GM23338 (cell line): ENCODE measurements at regions not wholly inside any gene's neighbourhood (a gene's known extent, or its start where the extent isn't known, plus 50 kb on each side); places are given as distances from the start of the nearest gene placed in this dataset.

Source experiments
- ATAC-seq: fragments of 200-7000 bp; cut with Tn5 transposase; 3 replicates; pipeline ENCODE4 v1.9.1; 2020
- DNase-seq: peaks from one replicate; pipeline ENCODE4 v3.0.0-alpha.2; 2015; ENCODE audit warnings: low spot score
- H2AFZ ChIP-seq: fragments of 200-600 bp; sonication (generic); 2 replicates; pipeline ENCODE4 v1.8.0; 2016; ENCODE audit warnings: antibody characterized with exemption, mild to moderate bottlenecking, moderate library complexity
- H3F3A ChIP-seq: fragments of 200-600 bp; sonication (generic); replicated peaks from 2 replicates; pipeline ENCODE4 v1.8.0; 2017; ENCODE audit warnings: antibody characterized with exemption, mixed run types, low read depth
- H3K27ac ChIP-seq: fragments of 200-600 bp; sonication (generic); 2 replicates; pipeline ENCODE4 v1.6.1; 2016; ENCODE audit warnings: low read depth
- H3K27me3 ChIP-seq: fragments of 200-600 bp; sonication (generic); 2 replicates; pipeline ENCODE4 v1.8.0; 2016; ENCODE audit warnings: mild to moderate bottlenecking, mixed run types, moderate library complexity; ENCODE audit not compliant: insufficient read depth
- H3K36me3 ChIP-seq: fragments of 200-600 bp; sonication (generic); 2 replicates; pipeline ENCODE4 v1.8.0; 2016; ENCODE audit warnings: mild to moderate bottlenecking; ENCODE audit not compliant: insufficient read depth
- H3K4me1 ChIP-seq: fragments of 200-600 bp; sonication (generic); 2 replicates; pipeline ENCODE4 v1.8.0; 2016; ENCODE audit warnings: mild to moderate bottlenecking, moderate library complexity; ENCODE audit not compliant: insufficient read depth
- H3K4me2 ChIP-seq: fragments of 200-600 bp; sonication (generic); 2 replicates; pipeline ENCODE4 v1.7.1; 2017; ENCODE audit warnings: mixed run types
- H3K4me3 ChIP-seq: fragments of 200-600 bp; sonication (generic); 2 replicates; pipeline ENCODE4 v1.6.1; 2016; ENCODE audit warnings: mixed run types
- H3K79me2 ChIP-seq: fragments of 200-600 bp; sonication (generic); replicated peaks from 2 replicates; pipeline ENCODE4 v1.8.0; 2017; ENCODE audit warnings: mild to moderate bottlenecking; ENCODE audit not compliant: insufficient read depth
- H3K9me2 ChIP-seq: fragments of 200-600 bp; sonication (generic); 2 replicates; pipeline ENCODE4 v1.8.0; 2017; ENCODE audit not compliant: insufficient read depth
- H4K20me1 ChIP-seq: fragments of 200-600 bp; sonication (generic); replicated peaks from 2 replicates; pipeline ENCODE4 v1.8.0; 2017; ENCODE audit warnings: mild to moderate bottlenecking; ENCODE audit not compliant: insufficient read depth
- H3K27ac Mint-ChIP-seq: 2 replicates; pipeline ENCODE4 v1.8.0; 2020; ENCODE audit warnings: inconsistent platforms, mild to moderate bottlenecking, moderate library complexity, mixed read lengths
- H3K27me3 Mint-ChIP-seq: 3 replicates; pipeline ENCODE4 v1.8.0; 2022; ENCODE audit warnings: low read depth, mild to moderate bottlenecking, moderate library complexity, mixed read lengths, inconsistent platforms; ENCODE audit not compliant: insufficient read depth, poor library complexity
- H3K36me3 Mint-ChIP-seq: 3 replicates; pipeline ENCODE4 v1.8.0; 2021; ENCODE audit warnings: low read depth, mild to moderate bottlenecking, inconsistent platforms, moderate library complexity, mixed read lengths
- H3K4me1 Mint-ChIP-seq: 3 replicates; pipeline ENCODE4 v1.8.0; 2020; ENCODE audit warnings: mild to moderate bottlenecking, inconsistent platforms, mixed read lengths
- H3K4me3 Mint-ChIP-seq: 3 replicates; pipeline ENCODE4 v1.8.0; 2021; ENCODE audit warnings: moderate library complexity, mild to moderate bottlenecking, inconsistent platforms, mixed read lengths
- H3K9me3 Mint-ChIP-seq: 3 replicates; pipeline ENCODE4 v1.8.0; 2020; ENCODE audit warnings: moderate library complexity, mild to moderate bottlenecking, inconsistent platforms, mixed read lengths
- CTCF ChIP-seq, 2 experiments: fragments of 200-600 bp in 1 of 2; sonication (generic) in 1 of 2; conservative IDR thresholded peaks; 2 replicates each; pipeline versions ENCODE4 v1.5.1 to v1.6.1; 2016 to 2017; ENCODE audit warnings: antibody characterized with exemption in 2 of 2, low read depth in 2 of 2, mild to moderate bottlenecking in 2 of 2, moderate library complexity in 1 of 2
- ETS1 ChIP-seq: IDR thresholded peaks from 2 replicates; pipeline ENCODE4 v1.6.1; 2016; ENCODE audit warnings: antibody characterized with exemption
- EZH2 ChIP-seq: fragments of 200-600 bp; sonication (generic); IDR thresholded peaks from one replicate; pipeline ENCODE4 v1.8.0; 2017; ENCODE audit warnings: antibody characterized with exemption, mild to moderate bottlenecking, low read depth; ENCODE audit not compliant: unreplicated experiment
- POLR2AphosphoS5 ChIP-seq: IDR thresholded peaks from 2 replicates; pipeline ENCODE4 v1.6.1; 2016; ENCODE audit warnings: antibody characterized with exemption, low read depth
- ZNF331 ChIP-seq: fragments of 250-450 bp; sonication (Bioruptor Pico); IDR thresholded peaks from 2 replicates; pipeline ENCODE4 v1.5.0; 2020; ENCODE audit warnings: low read depth, mild to moderate bottlenecking, moderate library complexity
- ZNF462 ChIP-seq: fragments of 250-450 bp; sonication (Bioruptor Pico); IDR thresholded peaks from 2 replicates; pipeline ENCODE4 v1.5.0; 2020; ENCODE audit warnings: mild to moderate bottlenecking, moderate library complexity

DNA sequence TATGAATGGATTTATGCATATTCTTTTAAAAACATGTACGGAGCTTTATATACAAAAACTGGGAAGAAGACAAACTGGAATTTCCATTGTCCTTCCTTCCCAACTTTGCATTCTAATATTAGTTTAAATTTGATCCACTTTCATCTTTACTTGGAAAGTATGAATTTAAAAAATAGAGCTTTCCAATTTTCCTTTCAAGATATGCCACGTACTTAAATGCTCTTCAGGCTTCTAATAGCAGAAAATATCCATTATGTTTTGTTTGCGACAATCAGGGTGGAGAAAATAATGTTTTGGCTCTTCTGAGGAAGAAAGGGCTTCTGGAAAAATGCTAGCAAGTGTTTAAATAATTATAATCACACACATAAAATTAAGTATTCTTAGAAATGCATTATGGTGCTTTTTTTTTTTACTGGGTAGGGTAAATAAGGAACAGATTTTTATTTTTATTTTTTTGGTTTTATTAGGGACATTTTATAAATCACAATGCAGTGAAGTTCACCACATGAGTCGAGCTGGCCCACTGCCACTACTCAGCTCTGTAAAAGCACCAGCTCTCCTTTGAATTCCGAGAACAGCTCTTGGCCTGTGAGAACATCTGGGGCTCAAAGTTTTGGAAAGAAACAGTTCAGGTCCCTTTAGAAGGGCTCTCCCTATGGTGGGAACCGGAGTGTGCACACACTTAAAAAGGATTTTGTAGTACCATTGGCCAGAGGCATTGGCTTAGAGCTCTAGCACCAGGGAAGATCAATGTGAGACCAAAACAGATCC, 287.4 kb upstream of the LYPLAL1 start:
- no peaks in the 10 kb centered on the region for H3K9me2 ChIP-seq
- H3K27me3 Mint-ChIP-seq: no peaks in the 10 kb centered on the region

More for the DNA sequence above, 287.4 kb upstream of the LYPLAL1 start:
- DNase-seq (no peak), ATAC-seq (no peak)
- TF ChIP-seq ZNF331 (no peak), CTCF (conservative IDR thresholded peaks at IDR 0.05; ENCODE audit: low read depth in 2 of 2) (no peak), ZNF462 (CRISPR knock-in tag) (no peak), ETS1 (no peak), POLR2AphosphoS5 (no peak), EZH2 (no peak)
- no peak overlapping the region for H3K27ac Mint-ChIP-seq
- Histone ChIP-seq H3K4me3 (no peak overlapping the region), H3K27ac (no peak overlapping the region), H3K36me3 (no peaks in the 10 kb centered on the region), H2AFZ (no peak overlapping the region), H4K20me1 (no peaks in the 10 kb centered on the region), H3F3A (no peaks in the 10 kb centered on the region), H3K4me1 (no peaks in the 10 kb centered on the region), H3K79me2 (no peaks in the 10 kb centered on the region), H3K27me3 (no peaks in the 10 kb centered on the region), H3K4me2 (no peak overlapping the region)
- no peaks in the 10 kb centered on the region for H3K36me3 Mint-ChIP-seq
- H3K4me1 Mint-ChIP-seq: no peaks in the 10 kb centered on the region
- no peak overlapping the region for H3K4me3 Mint-ChIP-seq
- no peaks in the 10 kb centered on the region for H3K9me3 Mint-ChIP-seq
